OCI-LY1 (cell line): ENCODE measurements at regions not wholly inside any gene's neighbourhood (a gene's known extent, or its start where the extent isn't known, plus 50 kb on each side); places are given as distances from the start of the nearest gene placed in this dataset.
A peak's percentile ranks its signal among the peaks of the same experiment; 100 is the strongest.
"Not testable (repeated sequence)": the region's sequence is repeated elsewhere in the genome, so short reads cannot be mapped to it uniquely, and the experiment has no call there.

Experiments
- H2AFZ ChIP-seq: fragments of 200-600 bp; sonication (generic), shearing (Covaris generic); 2 replicates; pipeline ENCODE4 v1.6.0; 2014; ENCODE audit warnings: antibody characterized with exemption, mild to moderate bottlenecking, low read length
- H3F3A ChIP-seq: fragments of 200-600 bp; sonication (generic), shearing (Covaris generic); 2 replicates; pipeline ENCODE4 v1.6.0; 2014; ENCODE audit warnings: mild to moderate bottlenecking, antibody characterized with exemption, low read length, moderate library complexity; ENCODE audit not compliant: insufficient read depth
- H3K27ac ChIP-seq: fragments of 200-600 bp; sonication (generic); 2 replicates; pipeline ENCODE4 v1.5.1; 2014; ENCODE audit warnings: low read length, mixed run types, mild to moderate bottlenecking, low read depth; ENCODE audit not compliant: poor library complexity, severe bottlenecking
- H3K27me3 ChIP-seq: fragments of 200-600 bp; sonication (generic); 2 replicates; pipeline ENCODE4 v1.6.0; 2014; ENCODE audit warnings: antibody characterized with exemption, mild to moderate bottlenecking, low read length, moderate library complexity; ENCODE audit not compliant: insufficient read depth
- H3K36me3 ChIP-seq: fragments of 200-600 bp; sonication (generic); 2 replicates; pipeline ENCODE4 v1.6.1; 2014; ENCODE audit warnings: mild to moderate bottlenecking, antibody characterized with exemption, low read length, moderate library complexity, mixed read lengths; ENCODE audit not compliant: insufficient read depth
- H3K4me1 ChIP-seq: fragments of 200-600 bp; sonication (generic); 2 replicates; pipeline ENCODE4 v1.5.1; 2014; ENCODE audit warnings: mild to moderate bottlenecking, low read length, moderate library complexity; ENCODE audit not compliant: insufficient read depth, severe bottlenecking
- H3K4me2 ChIP-seq: fragments of 200-600 bp; sonication (generic), shearing (Covaris generic); 2 replicates; pipeline ENCODE4 v1.6.1; 2014; ENCODE audit warnings: low read length
- H3K4me3 ChIP-seq: fragments of 200-600 bp; sonication (generic); 2 replicates; pipeline ENCODE4 v1.5.1; 2014; ENCODE audit warnings: low read length, low read depth, mild to moderate bottlenecking, mixed read lengths; ENCODE audit not compliant: poor library complexity, severe bottlenecking
- H3K79me2 ChIP-seq: fragments of 200-600 bp; shearing (Covaris generic); 2 replicates; pipeline ENCODE4 v1.6.1; 2016; ENCODE audit warnings: mixed run types, low read length, mixed read lengths; ENCODE audit not compliant: insufficient read depth
- H3K9ac ChIP-seq: fragments of 200-600 bp; sonication (generic), shearing (Covaris generic); 2 replicates; pipeline ENCODE4 v1.6.1; 2014; ENCODE audit warnings: mild to moderate bottlenecking, low read length, mixed read lengths
- H3K9me2 ChIP-seq: fragments of 200-600 bp; sonication (generic), shearing (Covaris generic); 2 replicates; pipeline ENCODE4 v1.6.1; 2014; ENCODE audit warnings: low read depth, mild to moderate bottlenecking, low read length, mixed read lengths
- H3K9me3 ChIP-seq: fragments of 200-600 bp; shearing (Covaris generic); 2 replicates; pipeline ENCODE4 v1.6.1; 2014; ENCODE audit warnings: low read length, mixed read lengths
- H4K20me1 ChIP-seq: fragments of 200-600 bp; sonication (generic), shearing (Covaris generic); 2 replicates; pipeline ENCODE4 v1.6.0; 2016; ENCODE audit warnings: mild to moderate bottlenecking, low read length; ENCODE audit not compliant: insufficient read depth
- EZH2 ChIP-seq: fragments of 200-600 bp; sonication (generic), shearing (Covaris generic); IDR thresholded peaks from 2 replicates; pipeline ENCODE4 v1.8.0; 2017; ENCODE audit warnings: borderline replicate concordance, mixed run types, mild to moderate bottlenecking, antibody characterized with exemption, low read length, moderate library complexity, mixed read lengths
- TF ChIP-seq, protein P1 (sequence below): fragments of 200-600 bp; sonication (generic), shearing (Covaris generic); IDR thresholded peaks from 2 replicates; pipeline ENCODE4 v1.5.1; 2017; ENCODE audit warnings: mild to moderate bottlenecking, antibody characterized with exemption, low read length, moderate library complexity, mixed read lengths

DNA sequence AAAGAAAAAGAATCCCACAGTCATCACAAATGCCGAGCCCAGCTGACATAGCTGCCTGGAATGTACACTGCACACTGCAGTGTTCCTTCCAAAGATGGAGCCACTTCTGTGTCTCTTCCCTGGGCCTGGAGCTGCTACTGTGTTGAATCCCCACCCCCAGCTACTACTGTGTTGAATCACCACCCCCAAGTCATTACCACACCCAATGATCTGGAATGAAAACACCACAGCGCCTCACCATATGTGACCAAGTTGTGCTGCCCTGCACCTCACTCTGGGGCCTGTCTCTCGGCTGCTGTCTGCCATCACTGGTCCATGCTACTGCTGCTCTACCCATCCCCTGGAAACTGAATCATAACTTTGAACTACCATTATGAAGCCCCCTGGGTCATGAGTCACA, 861.2 kb downstream of the UQCRFS1 start:
- H3K36me3 ChIP-seq = no peaks in the 10 kb centered on the region
- no peaks in the 10 kb centered on the region for H3F3A ChIP-seq
- H2AFZ ChIP-seq = no peak overlapping the region
- no peaks in the 10 kb centered on the region for H4K20me1 ChIP-seq
- H3K9ac ChIP-seq = no peak overlapping the region
- TF ChIP-seq EZH2 = no peak
- TF ChIP-seq, protein P1, sequence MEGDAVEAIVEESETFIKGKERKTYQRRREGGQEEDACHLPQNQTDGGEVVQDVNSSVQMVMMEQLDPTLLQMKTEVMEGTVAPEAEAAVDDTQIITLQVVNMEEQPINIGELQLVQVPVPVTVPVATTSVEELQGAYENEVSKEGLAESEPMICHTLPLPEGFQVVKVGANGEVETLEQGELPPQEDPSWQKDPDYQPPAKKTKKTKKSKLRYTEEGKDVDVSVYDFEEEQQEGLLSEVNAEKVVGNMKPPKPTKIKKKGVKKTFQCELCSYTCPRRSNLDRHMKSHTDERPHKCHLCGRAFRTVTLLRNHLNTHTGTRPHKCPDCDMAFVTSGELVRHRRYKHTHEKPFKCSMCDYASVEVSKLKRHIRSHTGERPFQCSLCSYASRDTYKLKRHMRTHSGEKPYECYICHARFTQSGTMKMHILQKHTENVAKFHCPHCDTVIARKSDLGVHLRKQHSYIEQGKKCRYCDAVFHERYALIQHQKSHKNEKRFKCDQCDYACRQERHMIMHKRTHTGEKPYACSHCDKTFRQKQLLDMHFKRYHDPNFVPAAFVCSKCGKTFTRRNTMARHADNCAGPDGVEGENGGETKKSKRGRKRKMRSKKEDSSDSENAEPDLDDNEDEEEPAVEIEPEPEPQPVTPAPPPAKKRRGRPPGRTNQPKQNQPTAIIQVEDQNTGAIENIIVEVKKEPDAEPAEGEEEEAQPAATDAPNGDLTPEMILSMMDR = no peak
- peaks cover 14% of the 10 kb centered on the region for H3K4me1 ChIP-seq
- no peaks in the 10 kb centered on the region for H3K79me2 ChIP-seq
- H3K27ac ChIP-seq = no peak overlapping the region
- H3K9me3 ChIP-seq = peaks cover 2% of the 10 kb centered on the region; the same call in 1 of the 2 replicates
- no peak overlapping the region for H3K4me3 ChIP-seq
- H3K9me2 ChIP-seq = no peaks in the 10 kb centered on the region
- H3K4me2 ChIP-seq = no peak overlapping the region
- no peaks in the 10 kb centered on the region for H3K27me3 ChIP-seq

GRCh38 chr19:28351321-28351720, 861.6 kb downstream of the UQCRFS1 start:
- not testable (repeated sequence) for H3K36me3 ChIP-seq, H4K20me1 ChIP-seq, H3K9me2 ChIP-seq, H3K27ac ChIP-seq, H3K9ac ChIP-seq, H3K4me3 ChIP-seq, H3K79me2 ChIP-seq, H3K9me3 ChIP-seq, H2AFZ ChIP-seq, H3K4me2 ChIP-seq, H3F3A ChIP-seq, H3K27me3 ChIP-seq
- peaks cover 14% of the 10 kb centered on the region for H3K4me1 ChIP-seq

GRCh38 chr19:28350673-28351072, 862.3 kb downstream of the UQCRFS1 start:
- H3F3A ChIP-seq = no peaks in the 10 kb centered on the region
- no peaks in the 10 kb centered on the region for H3K27me3 ChIP-seq
- no peak overlapping the region for H3K27ac ChIP-seq
- no peak overlapping the region for H3K4me3 ChIP-seq
- no peak for TF ChIP-seq EZH2
- TF ChIP-seq, protein P1 = no peak
- peaks cover 2% of the 10 kb centered on the region; the same call in 1 of the 2 replicates for H3K9me3 ChIP-seq
- H3K9me2 ChIP-seq = no peaks in the 10 kb centered on the region
- H2AFZ ChIP-seq = no peak overlapping the region
- H3K4me1 ChIP-seq = peaks cover 14% of the 10 kb centered on the region
- H3K36me3 ChIP-seq = no peaks in the 10 kb centered on the region
- H4K20me1 ChIP-seq = no peaks in the 10 kb centered on the region
- no peak overlapping the region for H3K4me2 ChIP-seq
- H3K9ac ChIP-seq = no peak overlapping the region
- H3K79me2 ChIP-seq = no peaks in the 10 kb centered on the region

GRCh38 chr19:28350037-28350436, 862.9 kb downstream of the UQCRFS1 start:
- H3F3A ChIP-seq = no peaks in the 10 kb centered on the region
- H3K9me3 ChIP-seq = peaks cover 2% of the 10 kb centered on the region; the same call in 1 of the 2 replicates
- H3K79me2 ChIP-seq = no peaks in the 10 kb centered on the region
- H3K9ac ChIP-seq = no peak overlapping the region
- peaks cover 14% of the 10 kb centered on the region for H3K4me1 ChIP-seq
- H2AFZ ChIP-seq = no peak overlapping the region
- H3K4me3 ChIP-seq = no peak overlapping the region
- H4K20me1 ChIP-seq = no peaks in the 10 kb centered on the region
- TF ChIP-seq EZH2 = no peak
- TF ChIP-seq, protein P1 = no peak
- peak overlapping the region; percentile 43 for H3K27ac ChIP-seq
- no peak overlapping the region for H3K4me2 ChIP-seq
- H3K9me2 ChIP-seq = no peaks in the 10 kb centered on the region
- no peaks in the 10 kb centered on the region for H3K36me3 ChIP-seq
- no peaks in the 10 kb centered on the region for H3K27me3 ChIP-seq
